NCI-H2227 treated with DMSO at 0.1 percent for 48 hours (cell line): ENCODE measurements at regions not wholly inside any gene's neighbourhood (a gene's known extent, or its start where the extent isn't known, plus 50 kb on each side); places are given as distances from the start of the nearest gene placed in this dataset.
"Not testable (repeated sequence)": the region's sequence is repeated elsewhere in the genome, so short reads cannot be mapped to it uniquely, and the experiment has no call there.

Experiments
- DNase-seq: peaks from one replicate; lab custom pipeline; 2025; lab: John Stamatoyannopoulos, UW

DNA sequence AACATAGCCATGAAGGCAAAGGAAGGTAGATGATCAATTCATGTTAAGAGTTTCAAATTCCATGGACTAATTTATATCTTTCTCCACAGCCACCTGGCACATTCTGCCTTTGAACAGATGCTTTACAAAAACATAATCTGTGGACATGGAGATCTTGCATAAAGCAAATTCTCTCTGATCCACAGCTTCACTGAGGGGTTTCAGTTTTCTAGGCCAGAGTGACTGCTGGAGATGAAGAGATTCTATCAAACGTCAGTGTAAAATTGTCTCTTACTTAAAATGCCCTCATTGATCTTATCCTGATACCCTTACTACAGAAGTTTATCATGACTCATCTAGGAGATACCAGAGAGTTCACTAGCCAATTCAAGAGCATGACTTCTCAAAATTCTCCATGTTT lies 291.6 kb downstream of the DAD1 start:
- DNase-seq: no peak

DNA sequence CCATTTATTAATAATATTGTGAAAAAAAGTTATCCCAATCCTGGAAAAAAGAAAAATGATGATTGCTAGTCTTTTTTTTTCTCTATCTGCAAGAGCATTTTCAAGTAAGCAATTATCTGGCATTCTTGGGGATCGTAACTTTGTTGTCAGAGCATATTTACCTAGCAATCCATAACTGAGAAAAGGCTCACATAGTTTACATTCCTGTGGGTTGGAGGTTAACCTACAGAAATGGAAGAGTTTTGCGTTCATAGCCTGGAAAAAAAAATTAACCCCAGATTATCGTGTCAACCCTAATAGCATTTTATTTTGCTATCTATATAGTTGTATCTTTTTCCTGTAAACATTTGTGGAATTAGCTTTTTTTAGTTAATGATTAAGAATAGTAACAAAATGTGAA lies 292.3 kb downstream of the DAD1 start:
- no peak for DNase-seq

DNA sequence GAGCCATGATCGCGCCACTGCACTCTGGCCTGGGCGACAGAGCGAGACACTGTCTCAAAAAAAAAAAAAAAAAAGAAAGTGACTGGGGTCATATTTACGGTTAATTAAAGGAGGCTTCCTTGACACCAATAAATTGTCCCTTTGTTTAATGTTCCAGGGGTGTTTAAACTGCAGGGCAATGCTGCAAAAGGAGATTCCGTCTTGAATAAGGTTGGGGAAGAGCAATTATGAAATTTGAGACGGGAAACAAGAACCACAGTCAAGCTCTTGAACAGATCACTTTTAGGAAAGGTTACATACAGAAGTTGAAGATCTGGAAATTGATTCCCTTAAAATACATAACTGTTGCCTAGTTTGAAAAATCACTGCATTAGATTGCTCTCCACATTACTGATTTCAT lies 292.9 kb downstream of the DAD1 start:
- no peak for DNase-seq

DNA sequence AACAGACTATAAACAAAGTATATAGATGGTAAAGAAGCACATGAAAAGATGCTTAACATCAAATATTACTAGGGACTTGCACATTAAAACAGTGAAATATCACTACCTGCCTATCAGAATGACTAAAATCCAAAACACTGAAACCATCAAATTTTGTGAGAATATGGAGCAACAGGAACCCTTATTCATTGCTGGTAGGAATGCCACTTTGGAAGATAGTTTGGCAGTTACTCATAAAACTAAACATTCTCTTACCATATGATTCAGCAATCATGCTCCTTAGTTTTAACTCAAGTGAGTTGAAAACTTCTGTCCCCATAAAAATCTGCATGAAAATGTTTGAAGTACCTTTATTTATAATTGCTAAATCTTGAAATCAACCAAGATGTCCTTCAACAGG lies 297.6 kb downstream of the DAD1 start:
- no peak for DNase-seq

DNA sequence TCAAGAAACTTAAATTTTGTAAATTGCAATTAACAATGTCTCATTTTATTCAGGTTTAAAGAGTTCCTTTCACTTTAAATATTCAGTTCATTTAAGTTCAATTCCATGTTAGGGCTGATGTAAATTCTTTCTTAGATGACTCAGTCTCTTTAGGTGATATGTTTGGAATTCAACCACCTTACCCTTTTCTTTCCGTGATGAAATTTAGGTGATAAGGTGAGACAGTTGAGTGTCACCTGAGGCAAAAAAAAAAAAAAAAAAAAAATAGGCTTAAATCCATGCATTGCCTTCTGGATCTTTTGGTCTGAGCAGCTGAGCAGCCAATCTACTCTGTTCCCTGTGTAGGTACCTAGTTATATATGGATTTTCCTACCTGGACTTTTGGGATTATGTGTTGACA lies 299.5 kb downstream of the DAD1 start:
- DNase-seq: no peak

DNA sequence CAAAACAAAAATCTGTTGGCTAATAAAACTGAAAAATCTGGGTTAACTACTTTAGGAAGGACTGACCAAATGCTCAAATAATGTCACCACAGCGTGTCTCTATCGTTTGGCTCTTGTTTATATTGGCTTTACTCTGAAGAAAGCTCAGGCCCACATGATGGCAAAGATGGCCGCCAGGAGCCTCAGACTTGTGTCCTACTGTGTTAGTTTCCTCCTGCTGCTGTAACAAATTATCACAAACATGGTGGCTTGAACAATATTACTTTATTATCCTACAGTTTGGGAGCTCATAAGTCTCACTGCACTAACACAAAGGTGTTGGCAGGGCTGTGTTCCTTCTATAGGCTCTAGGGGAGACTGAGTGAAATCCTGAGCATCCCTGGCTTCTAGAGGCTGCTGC lies 303.0 kb downstream of the DAD1 start:
- no peak for DNase-seq

DNA sequence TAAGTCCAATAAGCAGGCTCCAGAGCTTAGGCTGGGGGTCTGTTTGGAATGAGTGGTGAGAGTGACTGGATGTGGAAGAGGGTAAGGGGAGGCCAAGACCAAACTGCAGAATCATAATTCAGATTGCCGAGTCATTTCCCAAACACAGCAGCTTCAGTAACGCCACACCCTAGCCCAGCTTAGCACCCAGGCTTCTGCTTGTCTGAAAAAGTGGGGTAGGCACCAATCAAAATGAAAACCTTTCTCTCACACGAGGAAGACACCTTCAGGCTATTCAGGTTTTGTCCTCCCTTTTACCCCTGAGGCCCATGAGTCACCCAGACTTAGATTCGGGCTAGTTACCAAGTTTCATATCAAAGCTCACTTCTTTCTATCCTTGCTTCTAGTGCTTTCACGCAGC lies 306.1 kb downstream of the DAD1 start:
- no peak for DNase-seq

DNA sequence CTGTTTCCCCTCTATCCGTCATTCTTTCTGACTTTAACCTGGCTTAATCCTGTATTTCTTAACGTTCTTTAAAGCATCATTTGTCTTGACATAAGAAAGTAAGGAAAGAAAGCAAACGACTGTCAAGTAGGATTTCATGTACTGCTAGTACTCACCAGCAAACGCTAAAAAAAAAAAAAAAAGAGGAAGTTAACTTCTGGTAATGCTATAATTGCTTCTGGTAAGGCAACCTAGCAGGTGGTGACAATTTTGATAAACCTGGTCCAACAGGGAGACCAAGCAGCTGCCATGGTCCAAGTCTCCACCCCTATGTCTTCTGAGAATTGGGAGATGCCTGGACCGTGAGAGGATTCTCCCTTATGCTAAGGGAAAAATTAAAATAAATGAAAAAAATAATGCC lies 306.6 kb downstream of the DAD1 start:
- DNase-seq: no peak

DNA sequence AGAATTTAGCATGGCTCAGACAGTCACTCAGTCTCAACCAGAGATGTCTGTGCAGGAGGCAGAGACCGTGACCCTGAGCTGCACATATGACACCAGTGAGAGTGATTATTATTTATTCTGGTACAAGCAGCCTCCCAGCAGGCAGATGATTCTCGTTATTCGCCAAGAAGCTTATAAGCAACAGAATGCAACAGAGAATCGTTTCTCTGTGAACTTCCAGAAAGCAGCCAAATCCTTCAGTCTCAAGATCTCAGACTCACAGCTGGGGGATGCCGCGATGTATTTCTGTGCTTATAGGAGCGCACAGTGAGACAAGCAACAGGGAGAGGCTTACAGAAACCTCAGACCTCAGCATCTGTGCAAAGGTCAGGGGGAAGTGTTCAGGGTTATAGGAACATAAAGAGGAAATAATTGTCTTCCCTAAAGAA lies 307.6 kb downstream of the DAD1 start:
- not testable (repeated sequence) for DNase-seq

DNA sequence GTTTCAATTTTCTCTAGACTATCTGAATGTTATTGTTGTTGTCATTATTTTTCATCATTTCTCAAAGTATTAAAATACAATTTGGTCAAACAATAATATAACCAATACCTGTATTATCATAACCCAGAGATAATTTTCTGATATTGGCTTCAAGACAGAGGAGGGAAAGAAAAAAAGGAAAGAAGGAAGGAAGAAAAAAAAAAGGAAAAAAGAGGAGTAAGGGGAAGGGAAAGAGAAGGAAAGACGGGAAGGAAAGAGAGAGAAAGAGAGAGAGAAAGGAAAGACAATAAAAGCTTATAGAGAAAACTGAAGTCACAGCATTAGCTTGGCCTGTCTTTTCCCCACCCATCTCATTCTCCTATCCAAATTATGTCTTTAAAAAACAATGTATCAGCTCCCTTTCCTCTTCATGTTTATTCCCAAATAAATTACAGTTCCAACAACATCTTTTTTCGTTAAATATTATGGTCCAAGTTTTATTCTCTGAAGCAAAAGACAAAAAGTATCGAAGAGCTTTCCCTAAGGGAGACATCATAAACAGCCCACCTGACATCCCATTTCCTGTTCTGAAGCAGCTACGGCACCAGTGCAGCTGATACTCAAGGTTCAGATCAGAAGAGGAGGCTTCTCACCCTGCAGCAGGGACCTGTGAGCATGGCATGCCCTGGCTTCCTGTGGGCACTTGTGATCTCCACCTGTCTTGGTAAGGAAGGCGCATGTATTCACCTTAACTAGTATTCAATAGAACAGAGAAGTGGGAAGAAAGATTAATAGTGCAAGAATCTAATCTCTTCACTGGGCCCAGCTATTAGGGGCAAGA lies 308.3 kb downstream of the DAD1 start:
- no peak for DNase-seq

DNA sequence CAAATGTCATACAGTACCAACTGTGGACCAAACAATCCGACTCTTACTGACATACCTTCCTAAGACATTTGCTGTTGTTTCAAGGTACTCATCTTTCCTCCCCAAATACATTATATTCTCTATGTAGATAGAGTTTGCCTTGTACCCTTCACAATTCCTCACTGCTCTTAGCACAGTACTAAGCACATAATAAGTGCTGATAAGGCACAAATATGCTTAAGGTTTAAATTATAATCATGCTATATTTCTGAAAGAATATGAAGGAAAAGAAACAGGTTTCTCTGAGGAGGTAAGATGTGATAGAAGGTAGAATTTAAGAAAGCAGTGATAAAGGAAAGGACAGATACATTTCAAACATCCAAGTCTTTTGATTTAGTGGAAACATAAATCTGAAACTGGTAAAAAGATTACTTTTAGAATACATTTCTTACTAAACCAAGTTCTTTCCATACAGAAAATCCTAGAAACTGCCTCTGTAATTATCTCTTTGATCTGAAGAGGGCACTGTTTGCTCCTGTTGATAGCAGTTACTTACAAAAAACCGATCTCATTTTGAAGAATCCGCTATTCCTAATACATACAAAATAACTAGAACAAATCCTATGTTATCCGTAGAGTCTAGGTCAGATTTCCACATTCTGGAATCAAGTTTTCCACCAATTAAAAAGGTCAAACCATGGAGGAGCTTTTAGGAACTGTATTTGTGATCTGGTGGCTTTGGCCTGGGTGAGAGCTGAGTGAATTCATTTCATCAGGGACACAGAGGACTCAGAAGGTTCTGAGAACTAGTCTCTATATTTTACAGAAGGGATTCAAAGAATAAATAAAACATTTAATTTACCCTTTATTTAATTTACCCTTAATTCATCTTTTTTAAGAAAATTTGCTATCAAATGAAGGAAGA lies 311.9 kb downstream of the DAD1 start:
- DNase-seq: no peak

DNA sequence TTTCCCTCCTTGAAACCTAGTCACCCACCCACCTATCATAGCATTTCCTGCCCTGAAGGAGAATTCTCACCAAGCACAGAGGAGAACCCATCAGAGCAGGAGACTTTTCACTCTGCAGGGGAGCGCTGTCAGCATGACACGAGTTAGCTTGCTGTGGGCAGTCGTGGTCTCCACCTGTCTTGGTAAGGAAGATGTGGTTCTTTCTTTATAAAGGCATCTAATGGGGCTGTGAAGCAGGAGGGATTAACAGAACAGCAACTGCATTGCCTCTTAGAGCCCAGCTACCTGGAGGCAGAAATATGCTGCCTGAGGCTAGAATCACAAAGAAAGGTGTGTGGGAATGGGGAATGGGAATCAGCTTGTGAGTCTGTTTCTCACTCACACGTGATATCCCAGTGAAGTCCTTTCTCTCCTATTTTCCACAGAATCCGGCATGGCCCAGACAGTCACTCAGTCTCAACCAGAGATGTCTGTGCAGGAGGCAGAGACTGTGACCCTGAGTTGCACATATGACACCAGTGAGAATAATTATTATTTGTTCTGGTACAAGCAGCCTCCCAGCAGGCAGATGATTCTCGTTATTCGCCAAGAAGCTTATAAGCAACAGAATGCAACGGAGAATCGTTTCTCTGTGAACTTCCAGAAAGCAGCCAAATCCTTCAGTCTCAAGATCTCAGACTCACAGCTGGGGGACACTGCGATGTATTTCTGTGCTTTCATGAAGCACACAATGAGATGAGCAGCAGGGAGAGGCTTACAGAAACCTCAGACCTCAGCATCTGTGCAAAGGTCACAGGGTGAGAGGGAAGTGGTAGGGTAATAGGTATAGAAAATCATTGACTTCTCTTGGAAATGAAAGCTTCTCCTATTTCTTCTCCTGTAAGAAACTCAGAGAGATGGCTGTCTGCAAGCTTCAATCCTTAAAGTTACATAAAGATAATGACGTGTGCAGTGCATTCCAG lies 316.9 kb downstream of the DAD1 start:
- DNase-seq: no peak

DNA sequence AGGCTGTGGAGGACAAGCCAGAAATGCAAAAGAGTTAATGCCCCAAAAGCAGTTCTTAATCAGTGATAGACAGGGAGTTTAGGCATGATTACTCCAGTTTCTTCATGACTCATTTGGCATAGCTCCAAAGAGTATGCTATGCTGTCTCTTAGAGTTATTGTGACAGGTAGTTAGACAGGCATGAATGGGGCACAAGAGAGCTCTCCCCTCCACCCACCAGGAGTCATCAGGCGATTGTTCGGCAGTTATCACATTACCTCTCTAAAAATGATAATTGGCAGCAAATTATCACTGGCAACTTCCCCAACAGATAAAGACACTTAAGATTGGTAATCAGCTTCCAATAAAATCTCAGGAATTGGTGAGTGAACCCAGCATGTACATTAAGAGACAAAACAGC lies 320.1 kb downstream of the DAD1 start:
- DNase-seq: no peak

DNA sequence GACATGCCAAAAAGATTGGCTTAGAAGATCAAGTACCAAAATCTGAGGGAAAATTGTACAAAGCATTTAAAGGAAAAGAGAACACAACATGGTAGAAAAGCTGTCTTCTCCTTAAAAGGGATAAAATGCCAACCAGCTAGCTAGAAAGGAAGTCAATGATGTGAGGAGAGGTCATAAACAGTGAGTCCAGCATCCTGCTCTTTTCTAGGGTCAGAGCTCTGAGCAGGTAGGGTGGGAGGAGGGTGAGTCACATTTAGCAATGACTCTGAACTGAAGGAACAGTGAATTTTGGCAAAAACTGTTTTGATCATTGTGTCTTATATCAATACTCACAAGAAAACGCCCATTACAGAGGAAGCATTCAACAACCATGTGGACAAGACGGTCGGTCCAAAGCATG lies 322.3 kb downstream of the DAD1 start:
- DNase-seq: no peak

DNA sequence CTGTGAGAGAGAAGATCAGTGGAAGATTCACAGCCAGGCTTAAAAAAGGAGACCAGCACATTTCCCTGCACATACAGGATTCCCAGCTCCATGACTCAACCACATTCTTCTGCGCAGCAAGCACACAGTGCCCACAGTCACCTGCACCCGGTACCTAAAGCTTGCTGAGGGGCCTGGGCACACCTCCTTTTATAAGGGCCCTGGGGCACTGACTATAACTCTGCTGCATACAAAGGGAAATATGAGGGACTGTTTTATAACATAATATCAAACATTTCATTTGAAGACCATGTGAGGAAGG lies 322.9 kb downstream of the DAD1 start:
- DNase-seq: no peak

DNA sequence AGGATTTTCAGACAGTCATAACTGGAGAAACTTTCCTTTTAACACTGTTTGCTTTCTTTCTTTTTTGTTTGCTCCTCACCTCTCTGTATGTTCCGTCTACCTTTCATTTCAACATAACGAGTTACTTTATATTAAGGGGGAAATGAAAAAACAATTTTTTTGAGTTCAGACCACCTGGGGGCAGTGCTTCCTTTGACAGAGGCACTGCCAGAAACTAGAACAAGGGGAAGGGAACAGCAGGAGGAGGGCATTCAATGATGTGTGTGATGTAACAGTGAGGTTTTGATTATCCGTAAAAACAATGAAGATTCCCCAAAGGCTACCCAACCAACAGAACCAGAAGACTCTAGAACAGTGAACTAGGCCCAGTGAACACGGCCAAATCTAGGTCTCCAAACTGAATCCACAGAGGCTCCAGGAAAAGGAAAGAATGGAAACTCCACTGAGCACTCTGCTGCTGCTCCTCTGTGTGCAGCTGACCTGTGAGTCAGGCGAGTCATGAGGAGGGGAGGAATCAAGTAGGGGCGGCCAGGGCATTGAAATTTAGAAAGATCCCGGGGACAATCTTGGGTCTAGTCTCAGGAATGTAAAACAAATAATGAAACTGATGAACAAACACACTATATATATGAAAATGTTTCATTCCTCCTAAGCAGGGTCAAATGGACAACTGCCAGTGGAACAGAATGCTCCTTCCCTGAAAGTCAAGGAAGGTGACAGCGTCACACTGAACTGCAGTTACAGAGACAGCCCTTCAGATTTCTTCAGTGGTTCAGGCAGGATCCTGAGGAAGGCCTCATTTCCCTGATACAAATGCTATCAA lies 323.5 kb downstream of the DAD1 start:
- no peak for DNase-seq

DNA sequence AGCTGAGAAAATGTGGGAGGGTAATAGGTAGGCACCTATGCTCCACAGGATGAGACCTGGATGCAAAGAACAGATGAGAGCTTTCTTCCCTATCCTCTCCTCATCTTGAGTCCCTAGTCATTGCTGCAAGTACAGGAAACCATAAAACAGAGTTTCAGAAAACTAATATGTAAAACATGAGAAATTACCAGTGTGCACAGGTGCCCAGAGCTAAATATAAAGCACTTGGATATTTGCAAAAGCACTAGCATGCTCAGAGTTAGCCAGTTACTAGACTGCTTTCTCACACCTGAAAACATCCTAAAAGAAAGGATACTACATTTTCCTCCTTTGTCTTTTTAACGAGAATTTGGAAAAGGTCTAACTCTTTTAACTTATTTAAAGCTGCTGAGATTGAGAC lies 324.3 kb downstream of the DAD1 start:
- DNase-seq: no peak

DNA sequence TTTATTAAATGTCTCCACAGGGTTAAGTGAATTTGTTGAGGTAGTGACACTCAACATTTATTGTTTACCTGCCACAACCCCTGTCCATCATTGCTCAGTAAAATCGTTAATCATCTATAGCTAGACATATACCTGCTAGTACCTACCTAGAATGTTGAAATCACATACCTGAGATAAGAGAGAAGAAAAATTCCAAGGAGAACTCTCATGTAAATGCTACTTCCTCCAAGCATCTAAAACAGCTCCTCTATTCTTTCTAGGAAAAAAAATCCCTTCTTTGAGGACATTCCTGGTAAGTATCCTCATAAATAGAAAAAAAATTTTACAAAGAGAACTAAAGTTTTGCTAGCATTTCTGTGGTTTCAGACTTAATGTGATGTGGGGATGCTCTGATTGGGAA lies 325.1 kb downstream of the DAD1 start:
- DNase-seq: no peak

DNA sequence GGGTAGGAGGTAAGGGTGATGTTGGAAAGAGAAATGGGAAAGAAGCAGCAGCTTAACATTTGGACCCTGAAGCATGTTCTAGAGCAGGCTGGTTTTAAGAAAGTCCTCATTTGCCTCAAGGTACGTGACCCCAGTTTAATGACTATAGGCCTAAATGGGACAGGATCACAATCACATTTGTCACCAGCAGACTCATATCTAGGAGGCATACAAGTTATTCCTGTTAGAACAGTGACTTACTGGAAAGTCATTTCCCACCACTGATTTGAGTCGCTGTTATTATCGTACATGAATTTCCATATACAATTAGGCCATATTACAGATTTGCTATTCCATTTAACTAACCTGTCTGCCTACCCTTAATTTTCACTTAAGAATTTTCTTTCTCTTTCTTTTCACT lies 326.1 kb downstream of the DAD1 start:
- DNase-seq: no peak

DNA sequence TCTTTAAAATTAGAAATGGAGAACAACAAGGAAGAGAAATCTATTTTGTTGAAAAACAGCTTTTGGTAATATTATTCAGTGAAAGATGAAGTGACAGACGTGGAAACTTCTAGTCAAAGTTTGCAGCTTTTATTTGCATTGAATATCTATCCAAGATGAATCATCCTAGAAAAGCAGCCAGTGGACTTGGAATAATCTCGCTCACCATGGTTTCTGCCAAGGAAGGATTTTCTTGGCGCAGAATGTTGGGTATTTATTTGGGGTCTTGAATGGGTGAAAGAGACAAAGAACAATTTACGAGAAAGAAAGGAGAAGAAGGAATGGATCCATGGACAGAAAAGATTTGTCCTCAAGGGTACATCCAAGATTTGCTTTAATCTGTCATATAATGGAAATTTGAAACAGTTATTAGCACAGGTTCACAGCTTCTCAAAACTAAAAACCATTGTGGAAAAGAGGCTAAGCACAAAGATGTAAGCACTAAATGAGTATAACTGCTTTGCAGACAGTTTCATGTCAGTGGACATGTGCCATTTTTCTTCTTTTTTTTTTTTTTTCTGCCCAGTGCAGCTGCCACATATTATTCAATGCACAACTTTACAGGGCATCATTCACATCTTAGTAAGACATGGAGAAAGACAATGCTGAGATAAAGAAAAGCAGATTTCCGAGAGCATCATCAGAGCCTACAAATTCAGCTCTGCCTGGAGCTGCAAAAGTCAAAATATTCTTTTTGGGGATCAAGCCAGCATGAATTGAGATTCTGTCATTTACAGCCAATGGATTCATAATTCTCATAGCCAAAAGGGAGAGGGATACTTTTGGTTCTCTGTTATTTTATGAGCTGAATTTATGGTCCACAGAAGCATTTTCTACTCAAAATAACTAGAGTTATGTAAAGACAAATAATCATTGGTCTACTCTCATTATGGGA lies 333.7 kb downstream of the DAD1 start:
- DNase-seq: no peak
